Endodermal cell (in vitro differentiated cells): ENCODE measurements at regions not wholly inside any gene's neighbourhood (a gene's known extent, or its start where the extent isn't known, plus 50 kb on each side); places are given as distances from the start of the nearest gene placed in this dataset.

Experiments
- DNase-seq: peaks from one replicate; pipeline ENCODE4 v3.0.0-alpha.2; 2017
- H3K27ac ChIP-seq: 2 replicates; pipeline ENCODE4 v1.5.1; 2013; ENCODE audit warnings: mild to moderate bottlenecking, low read depth, low read length, moderate library complexity
- H3K27me3 ChIP-seq: 2 replicates; pipeline ENCODE4 v1.6.1; 2013; ENCODE audit warnings: mild to moderate bottlenecking, low read length, moderate library complexity; ENCODE audit not compliant: insufficient read depth, control insufficient read depth, poor library complexity, severe bottlenecking
- H3K36me3 ChIP-seq: 2 replicates; pipeline ENCODE4 v1.7.0; 2013; ENCODE audit warnings: mild to moderate bottlenecking, low read length, moderate library complexity; ENCODE audit not compliant: control insufficient read depth, insufficient read depth
- H3K4me1 ChIP-seq: one replicate; pipeline ENCODE4 v1.7.0; 2013; ENCODE audit warnings: low read length; ENCODE audit not compliant: control insufficient read depth, insufficient read depth
- H3K4me3 ChIP-seq: 2 replicates; pipeline ENCODE4 v1.5.1; 2013; ENCODE audit warnings: mild to moderate bottlenecking, low read length, moderate library complexity
- H3K9ac ChIP-seq: 2 replicates; pipeline ENCODE4 v1.6.1; 2013; ENCODE audit warnings: mild to moderate bottlenecking, low read length, moderate library complexity; ENCODE audit not compliant: poor library complexity, severe bottlenecking; ENCODE audit errors: extremely low read depth
- H3K9me3 ChIP-seq: 2 replicates; pipeline ENCODE4 v1.6.1; 2013; ENCODE audit warnings: mild to moderate bottlenecking, low read length, moderate library complexity; ENCODE audit not compliant: control insufficient read depth
- H3K27ac Mint-ChIP-seq: 2 replicates; pipeline ENCODE4 v1.8.0; 2020; ENCODE audit warnings: mixed read lengths
- H3K27me3 Mint-ChIP-seq: 2 replicates; pipeline ENCODE4 v1.8.0; 2021; ENCODE audit warnings: mild to moderate bottlenecking, mixed read lengths; ENCODE audit not compliant: insufficient read depth
- H3K36me3 Mint-ChIP-seq: 2 replicates; pipeline ENCODE4 v1.8.0; 2020; ENCODE audit warnings: low read depth, mixed read lengths
- H3K4me1 Mint-ChIP-seq: 2 replicates; pipeline ENCODE4 v1.8.0; 2020; ENCODE audit warnings: mixed read lengths
- H3K4me3 Mint-ChIP-seq: 2 replicates; pipeline ENCODE4 v1.8.0; 2020; ENCODE audit warnings: mild to moderate bottlenecking, moderate library complexity, mixed read lengths
- H3K9me3 Mint-ChIP-seq: 2 replicates; pipeline ENCODE4 v1.8.0; 2020; ENCODE audit warnings: mild to moderate bottlenecking, mixed read lengths
- CTCF ChIP-seq: fragments of 200-600 bp; sonication (generic); conservative IDR thresholded peaks from 2 replicates; pipeline ENCODE4 v1.5.0; 2021; ENCODE audit warnings: antibody characterized with exemption, mild to moderate bottlenecking
- WGBS, 2 experiments: methylation state at CpG; one replicate each; pipeline versions ENCODE4 v1.1.5 to v1.1.7; 2013; ENCODE audit warnings: missing lambda C conversion rate in 2 of 2, mixed read lengths in 1 of 2; ENCODE audit not compliant: insufficient coverage in 1 of 2, insufficient read length in 1 of 2; 5-methylcytosine and 5-hydroxymethylcytosine counted together

DNA sequence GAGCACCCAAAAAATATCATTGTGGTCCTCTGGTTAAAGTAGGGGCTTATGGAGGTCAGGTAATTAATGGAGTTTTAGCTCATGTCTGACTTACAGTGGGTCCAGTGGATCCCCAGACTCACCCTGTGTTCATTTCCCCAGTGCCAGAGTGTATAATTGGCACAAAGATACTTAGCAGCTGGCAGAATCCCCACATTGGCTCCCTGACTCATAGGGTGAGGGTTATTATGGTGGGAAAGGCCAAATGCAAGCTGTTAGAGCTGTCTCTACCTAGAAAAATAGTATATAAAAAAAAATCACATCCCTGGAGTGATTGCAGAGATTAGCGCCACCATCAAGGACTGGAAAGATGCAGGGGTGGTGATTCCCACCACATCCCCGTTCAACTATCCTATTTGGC lies 1067.6 kb upstream of the ACVR2A start:
- Histone ChIP-seq H3K27ac (no peak overlapping the region), H3K4me3 (no peak overlapping the region), H3K36me3 (no peaks in the 10 kb centered on the region), H3K9me3 (no peaks in the 10 kb centered on the region), H3K4me1 (no peaks in the 10 kb centered on the region), H3K27me3 (no peaks in the 10 kb centered on the region), H3K9ac (no peak overlapping the region)
- H3K36me3 Mint-ChIP-seq: no peaks in the 10 kb centered on the region
- peaks cover 10% of the 10 kb centered on the region for H3K4me1 Mint-ChIP-seq
- no peak overlapping the region for H3K27ac Mint-ChIP-seq
- no peak for DNase-seq
- TF ChIP-seq CTCF: no peak
- no peak overlapping the region for H3K4me3 Mint-ChIP-seq
- WGBS, 2 experiments: 98 to 100% methylated on average over 1 to 2 of the region's 2 CpGs
- H3K9me3 Mint-ChIP-seq: no peaks in the 10 kb centered on the region
- no peaks in the 10 kb centered on the region for H3K27me3 Mint-ChIP-seq

- no peaks in the 10 kb centered on the region for H3K36me3 Mint-ChIP-seq
- H3K4me1 Mint-ChIP-seq: peaks cover 7% of the 10 kb centered on the region
- no peaks in the 10 kb centered on the region for H3K36me3 ChIP-seq
- DNase-seq: no peak
- H3K9ac ChIP-seq: no peak overlapping the region
- no peaks in the 10 kb centered on the region for H3K27me3 Mint-ChIP-seq
- no peak overlapping the region for H3K27ac ChIP-seq
- no peaks in the 10 kb centered on the region for H3K9me3 ChIP-seq
- no peaks in the 10 kb centered on the region for H3K9me3 Mint-ChIP-seq
- WGBS, 2 experiments: 92 to 96% methylated on average over 4 of the region's 4 CpGs
- no peaks in the 10 kb centered on the region for H3K4me1 ChIP-seq
- no peaks in the 10 kb centered on the region for H3K27me3 ChIP-seq
- no peak overlapping the region for H3K4me3 Mint-ChIP-seq
- H3K4me3 ChIP-seq: no peak overlapping the region
- TF ChIP-seq CTCF: no peak
- no peak overlapping the region for H3K27ac Mint-ChIP-seq
Measured at GRCh38 chr2:146776596-146776995, 1068.2 kb upstream of the ACVR2A start.

GRCh38 chr2:146771531-146771930 lies 1073.3 kb upstream of the ACVR2A start:
- Mint-ChIP-seq H3K27me3 (no peaks in the 10 kb centered on the region), H3K9me3 (no peaks in the 10 kb centered on the region), H3K4me1 (peaks cover 7% of the 10 kb centered on the region), H3K36me3 (no peaks in the 10 kb centered on the region), H3K27ac (no peak overlapping the region), H3K4me3 (no peak overlapping the region)
- WGBS, 2 experiments: 92% methylated on average over 2 of the region's 2 CpGs; no CpG with 5 or more reads in 1 of the 2 experiments
- Histone ChIP-seq H3K9me3 (peaks cover 9% of the 10 kb centered on the region), H3K4me3 (no peak overlapping the region), H3K9ac (no peak overlapping the region), H3K36me3 (no peaks in the 10 kb centered on the region), H3K27me3 (no peaks in the 10 kb centered on the region), H3K27ac (no peak overlapping the region), H3K4me1 (no peaks in the 10 kb centered on the region)
- no peak for TF ChIP-seq CTCF
- DNase-seq: no peak
